ENCODE measurements at regions not wholly inside any gene's neighbourhood (a gene's known extent, or its start where the extent isn't known, plus 50 kb on each side); places are given as distances from the start of the nearest gene placed in this dataset.
"Not testable (repeated sequence)": the region's sequence is repeated elsewhere in the genome, so short reads cannot be mapped to it uniquely, and the experiment has no call there.

- no peak for DNase-seq (ENCODE audit: low spot score)
These were observed 152.2 kb upstream of the EXOC2 start for GRCh38 chr6:845101-845500.

- DNase-seq (ENCODE audit: low spot score): no peak
These were observed 149.2 kb upstream of the EXOC2 start for GRCh38 chr6:842141-842540.

GRCh38 chr6:841569-841968 is 148.6 kb upstream of the EXOC2 start:
- DNase-seq (ENCODE audit: low spot score): no peak

- no peak for DNase-seq (ENCODE audit: low spot score)
These were observed 146.3 kb upstream of the EXOC2 start for GRCh38 chr6:839201-839600.

GRCh38 chr6:837380-837779 is 144.4 kb upstream of the EXOC2 start:
- no peak for DNase-seq (ENCODE audit: low spot score)

- DNase-seq (ENCODE audit: low spot score): no peak
These were observed 143.4 kb upstream of the EXOC2 start for GRCh38 chr6:836276-836853.

- no peak for DNase-seq (ENCODE audit: low spot score)
These were observed 142.7 kb upstream of the EXOC2 start for GRCh38 chr6:835476-836160.

GRCh38 chr6:834866-835265 is 141.9 kb upstream of the EXOC2 start:
- DNase-seq (ENCODE audit: low spot score): no peak

- no peak for DNase-seq (ENCODE audit: low spot score)
These were observed 141.3 kb upstream of the EXOC2 start for GRCh38 chr6:834190-834589.

- not testable (repeated sequence) for DNase-seq (ENCODE audit: low spot score)
These were observed 139.9 kb upstream of the EXOC2 start for GRCh38 chr6:832804-833203.

GRCh38 chr6:830667-831327 is 137.9 kb upstream of the EXOC2 start:
- DNase-seq (ENCODE audit: low spot score): no peak

- no peak for DNase-seq (ENCODE audit: low spot score)
These were observed 136.7 kb upstream of the EXOC2 start for GRCh38 chr6:829656-830055.

- DNase-seq (ENCODE audit: low spot score): no peak
These were observed 134.5 kb upstream of the EXOC2 start for GRCh38 chr6:827431-827830.

GRCh38 chr6:819122-819521 is 126.2 kb upstream of the EXOC2 start:
- DNase-seq (ENCODE audit: low spot score): no peak

GRCh38 chr6:818196-818595 is 125.3 kb upstream of the EXOC2 start:
- no peak for DNase-seq (ENCODE audit: low spot score)

- DNase-seq (ENCODE audit: low spot score): no peak
These were observed 123.7 kb upstream of the EXOC2 start for GRCh38 chr6:816510-817084.

- DNase-seq (ENCODE audit: low spot score): no peak
These were observed 122.4 kb upstream of the EXOC2 start for GRCh38 chr6:815348-815738.

GRCh38 chr6:814378-815347 is 121.7 kb upstream of the EXOC2 start:
- no peak for DNase-seq (ENCODE audit: low spot score)

GRCh38 chr6:811831-812230 is 118.9 kb upstream of the EXOC2 start:
- DNase-seq (ENCODE audit: low spot score): no peak

- DNase-seq (ENCODE audit: low spot score): no peak
These were observed 118.3 kb upstream of the EXOC2 start for GRCh38 chr6:811191-811590.

GRCh38 chr6:804771-805170 is 111.8 kb upstream of the EXOC2 start:
- no peak for DNase-seq (ENCODE audit: low spot score)

GRCh38 chr6:804317-804716 is 111.4 kb upstream of the EXOC2 start:
- DNase-seq (ENCODE audit: low spot score): no peak
